GM21423 (cell line): ENCODE measurements at regions not wholly inside any gene's neighbourhood (a gene's known extent, or its start where the extent isn't known, plus 50 kb on each side); places are given as distances from the start of the nearest gene placed in this dataset.
A peak's percentile ranks its signal among the peaks of the same experiment; 100 is the strongest.
"Not testable (repeated sequence)": the region's sequence is repeated elsewhere in the genome, so short reads cannot be mapped to it uniquely, and the experiment has no call there.

Experiments used
- ATAC-seq: cut with Tn5 transposase; IDR thresholded peaks from one replicate; pipeline ENCODE4 v1.9.1; 2021; ENCODE audit warnings: mild to moderate bottlenecking, moderate library complexity; ENCODE audit not compliant: unreplicated experiment

DNA sequence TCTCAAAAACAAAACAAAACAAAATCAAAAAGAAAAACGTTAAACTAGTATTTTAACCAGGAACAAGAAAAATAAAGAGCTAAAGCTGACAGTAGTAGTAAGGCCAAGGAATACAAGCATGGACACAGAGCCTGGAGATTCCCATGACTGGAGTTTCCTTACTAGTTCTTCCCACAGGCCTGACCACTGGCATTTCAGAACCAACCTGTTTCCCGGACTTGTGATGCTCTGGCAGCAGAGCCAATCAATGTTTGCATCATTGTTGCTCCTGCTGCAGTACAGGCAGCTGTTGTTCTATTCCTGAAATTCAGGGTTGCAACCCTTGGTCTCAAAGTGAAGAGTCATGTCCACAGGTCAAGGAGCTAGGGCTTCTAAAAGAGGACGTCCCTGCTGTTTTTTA, 111.3 kb upstream of the WARS2 start:
- ATAC-seq, result no peak

DNA sequence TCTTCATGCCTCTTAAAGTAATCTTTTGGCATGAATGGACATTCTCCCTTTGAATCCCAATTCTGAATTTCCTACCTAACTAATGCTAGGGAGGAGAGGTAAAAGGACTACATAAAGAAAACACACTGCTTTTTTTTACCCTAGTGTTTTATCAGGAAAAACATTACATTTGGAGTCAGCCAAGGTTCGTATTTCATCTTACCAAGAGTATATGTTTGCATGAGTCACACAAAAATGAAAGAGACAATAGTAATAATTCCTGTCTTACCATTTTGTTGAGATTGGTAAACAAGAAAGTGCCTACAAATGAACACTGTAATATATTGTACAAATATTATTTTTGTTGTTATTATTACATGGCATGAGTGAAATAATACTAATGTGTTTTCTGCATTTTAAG, 112.9 kb upstream of the WARS2 start:
- no peak for ATAC-seq

DNA sequence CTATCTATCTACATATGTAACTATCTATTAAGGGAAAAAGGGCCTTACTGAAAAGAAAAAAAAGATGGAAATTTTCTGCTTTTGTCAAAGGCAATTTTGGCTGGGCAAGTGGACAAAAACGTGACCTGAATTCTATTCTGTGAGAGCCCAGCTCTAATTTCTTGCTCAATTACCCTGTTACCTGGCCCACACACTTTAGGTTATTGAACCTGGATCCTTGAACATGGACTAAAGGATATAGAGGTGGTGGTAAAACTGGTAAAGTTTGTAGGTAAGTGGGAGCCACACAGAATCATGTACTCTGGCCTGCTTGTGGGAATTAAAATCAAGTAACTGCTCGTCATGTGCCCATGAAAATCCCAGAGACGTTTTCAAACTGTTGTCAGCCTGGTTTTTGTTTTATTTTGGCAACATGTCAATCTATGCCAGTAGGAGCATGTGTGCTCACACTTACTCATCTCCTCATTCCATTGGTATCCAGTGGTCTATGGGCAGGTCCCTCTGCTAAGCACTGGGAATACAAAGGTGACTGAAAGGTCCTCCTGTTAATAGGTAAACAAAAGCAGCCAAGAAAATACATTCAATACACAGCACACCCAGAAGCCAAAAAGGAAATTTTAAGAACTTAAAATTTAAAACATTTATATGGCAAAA, 113.7 kb upstream of the WARS2 start:
- no peak for ATAC-seq

- not testable (repeated sequence) for ATAC-seq
Observed at GRCh38 chr1:119256089-119256488, 112.5 kb upstream of the HAO2 start.

GRCh38 chr1:119260506-119260905, 108.1 kb upstream of the HAO2 start:
- ATAC-seq, result no peak

- peak; percentile 86 for ATAC-seq
Observed at GRCh38 chr1:119266386-119266785, 102.2 kb upstream of the HAO2 start.

- ATAC-seq, result no peak
Observed at GRCh38 chr1:119266858-119267257, 101.7 kb upstream of the HAO2 start.

GRCh38 chr1:119267288-119267687, 101.3 kb upstream of the HAO2 start:
- ATAC-seq, result not testable (repeated sequence)

DNA sequence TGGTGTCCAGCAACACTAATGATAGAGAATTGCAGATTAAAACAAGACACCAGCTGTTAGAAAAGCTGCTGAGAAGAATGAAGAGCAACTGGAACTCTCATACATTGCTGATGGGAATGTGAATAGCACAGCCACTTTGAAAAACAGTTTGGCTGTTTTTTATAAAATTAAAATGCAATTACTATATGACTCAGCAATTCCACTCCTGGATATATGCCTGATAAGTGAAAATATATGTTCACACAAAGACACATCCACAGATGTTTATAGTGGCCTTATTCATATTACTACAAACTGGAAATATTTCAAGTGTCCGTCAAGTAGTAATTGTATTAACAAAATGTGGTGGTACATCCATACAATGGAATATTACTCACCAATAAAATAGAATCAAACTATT, 99.7 kb upstream of the HAO2 start:
- ATAC-seq, result no peak

GRCh38 chr1:119275145-119276134, 93.1 kb upstream of the HAO2 start:
- ATAC-seq, result no peak

GRCh38 chr1:119276558-119276957, 92.0 kb upstream of the HAO2 start:
- ATAC-seq, result no peak

DNA sequence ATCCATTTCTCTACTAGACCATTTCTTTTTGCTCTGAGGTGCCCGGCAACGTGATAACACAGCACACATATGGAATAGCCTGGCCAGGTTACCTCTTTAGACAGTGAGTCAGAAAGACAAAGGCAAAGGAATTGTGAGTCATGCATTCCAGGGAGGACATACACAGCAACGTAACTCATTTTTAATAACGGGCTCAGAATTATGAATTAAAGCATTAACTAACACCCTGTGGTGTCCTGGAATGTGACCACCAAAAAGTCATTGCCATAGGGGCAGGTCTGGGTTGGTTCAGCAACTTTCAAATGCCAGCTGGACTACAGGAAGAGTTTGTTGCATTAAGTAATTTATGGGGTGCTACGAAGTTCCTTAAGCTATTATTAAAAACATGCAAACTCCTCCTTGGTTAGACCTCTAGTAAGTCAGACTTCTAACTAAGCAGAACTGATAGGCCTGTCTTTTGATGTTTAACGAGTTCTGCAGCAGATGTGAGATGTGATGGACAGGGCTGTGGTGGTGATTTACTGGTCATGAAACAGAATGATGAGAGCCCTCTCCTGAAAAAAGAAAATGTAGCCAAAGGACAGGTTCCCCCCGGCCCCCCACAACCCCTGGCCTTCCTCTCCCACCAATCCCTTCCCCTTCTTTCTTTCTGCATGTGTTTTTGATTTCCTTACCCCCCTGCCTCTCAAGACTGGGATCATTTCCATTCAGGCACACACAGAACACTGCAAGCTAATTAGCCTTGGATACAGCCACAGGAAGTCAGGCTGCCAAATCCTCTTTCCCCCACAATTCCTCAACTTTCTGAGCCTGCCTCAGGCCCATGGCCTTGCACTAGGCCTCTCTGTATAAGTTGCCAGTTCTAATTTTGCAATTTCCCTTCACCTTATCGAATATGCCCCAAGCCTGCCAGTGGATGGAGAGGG, 88.9 kb upstream of the HAO2 start:
- no peak for ATAC-seq

DNA sequence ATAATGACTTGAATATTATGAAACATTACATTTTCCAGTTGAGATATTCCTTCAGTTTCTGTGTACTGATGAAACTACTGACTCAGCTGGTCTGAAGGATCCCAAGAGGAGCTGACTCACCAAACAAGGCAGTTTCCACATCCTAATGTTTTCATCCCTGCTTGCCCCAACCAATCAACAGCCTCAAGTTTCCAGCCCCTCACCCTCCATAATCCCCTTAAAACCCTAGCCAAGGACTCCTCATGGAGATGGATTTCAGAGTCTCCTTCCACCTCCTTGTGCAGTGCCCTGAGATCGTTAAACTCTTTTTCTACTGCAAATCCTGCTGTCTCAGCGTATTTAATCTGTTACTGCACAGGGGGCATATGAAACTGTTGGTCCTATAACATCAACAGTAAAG, 83.1 kb upstream of the HAO2 start:
- ATAC-seq, result no peak

DNA sequence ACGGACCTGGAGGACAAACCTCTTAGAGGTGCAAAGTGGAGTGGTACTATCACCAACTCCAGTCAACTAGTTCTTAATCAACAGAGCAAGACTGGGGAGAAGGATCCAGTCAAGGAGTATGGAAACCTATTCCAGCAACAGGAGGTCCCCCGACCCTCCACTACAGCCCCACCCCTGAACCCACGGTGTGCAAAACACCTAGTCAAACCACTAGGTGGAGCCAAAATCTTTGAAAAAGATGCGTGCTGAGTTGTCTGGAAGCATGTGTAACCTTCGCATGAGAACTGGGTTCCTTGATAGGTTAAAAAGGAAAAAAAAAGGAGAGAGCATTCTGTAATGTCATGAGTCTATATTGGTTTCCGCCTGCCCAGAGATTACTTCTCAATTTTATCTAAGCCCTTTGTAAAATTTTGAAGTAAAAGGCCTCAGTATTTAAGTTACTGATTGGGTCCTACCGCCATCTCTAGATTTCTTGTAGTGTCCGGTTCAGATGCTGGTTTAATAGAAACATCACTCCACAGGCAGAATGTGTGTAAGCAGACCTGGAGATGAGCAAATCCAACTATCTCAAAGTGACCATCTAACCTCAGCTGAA, 81.9 kb upstream of the HAO2 start:
- peak; percentile 76 for ATAC-seq

- ATAC-seq, result no peak
Observed at GRCh38 chr1:119288751-119289150, 79.8 kb upstream of the HAO2 start.

- ATAC-seq, result no peak
Observed at GRCh38 chr1:119290297-119290696, 78.3 kb upstream of the HAO2 start.

DNA sequence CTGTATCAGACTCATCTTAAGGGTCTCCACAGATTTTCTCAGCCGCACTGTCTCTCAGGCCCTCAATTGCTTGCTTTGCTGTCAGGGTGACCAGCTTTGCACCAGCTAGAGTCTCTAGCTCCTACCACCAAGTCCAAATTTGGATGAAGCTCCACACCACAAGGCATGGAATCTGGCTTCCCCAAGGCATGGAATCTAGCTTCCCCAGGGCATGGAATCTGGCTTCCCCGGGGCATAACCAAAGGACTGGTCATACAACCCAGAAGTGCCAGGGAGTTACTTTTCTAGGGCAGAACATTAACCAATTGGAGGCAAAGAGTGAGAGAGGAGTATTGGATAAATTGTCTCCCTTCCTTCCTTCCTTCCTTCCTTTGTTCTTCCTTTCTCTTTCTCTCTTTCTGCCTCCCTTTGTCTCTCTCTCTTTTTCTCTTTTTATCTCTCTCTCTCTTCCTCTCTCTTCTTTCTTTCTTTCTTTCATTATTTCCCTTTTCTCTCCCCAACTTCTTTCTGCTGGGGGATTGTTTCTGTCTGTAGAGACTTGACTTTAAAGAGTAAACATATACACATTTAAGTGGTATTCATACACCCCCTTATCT, 76.9 kb upstream of the HAO2 start:
- no peak for ATAC-seq

DNA sequence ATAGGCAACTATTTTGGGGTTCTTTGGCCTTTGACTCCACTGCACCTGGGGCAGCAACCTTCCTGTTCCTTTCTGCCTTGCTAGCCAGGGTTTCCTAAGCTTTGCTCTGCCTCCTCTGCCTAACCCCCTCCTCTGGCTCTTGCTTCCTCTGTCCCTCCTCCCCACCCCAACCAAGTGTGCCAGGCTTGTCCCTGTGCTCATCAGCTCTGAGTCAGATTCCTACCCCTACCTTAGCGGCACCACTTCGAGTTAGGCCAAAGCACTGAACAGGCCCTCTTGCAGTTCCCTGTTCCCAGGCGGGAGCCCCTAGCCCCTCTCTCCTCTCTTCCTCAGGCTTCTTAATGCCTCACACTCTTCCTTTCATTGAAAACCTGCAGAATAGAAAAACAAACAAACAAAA, 74.8 kb upstream of the HAO2 start:
- ATAC-seq, result no peak

DNA sequence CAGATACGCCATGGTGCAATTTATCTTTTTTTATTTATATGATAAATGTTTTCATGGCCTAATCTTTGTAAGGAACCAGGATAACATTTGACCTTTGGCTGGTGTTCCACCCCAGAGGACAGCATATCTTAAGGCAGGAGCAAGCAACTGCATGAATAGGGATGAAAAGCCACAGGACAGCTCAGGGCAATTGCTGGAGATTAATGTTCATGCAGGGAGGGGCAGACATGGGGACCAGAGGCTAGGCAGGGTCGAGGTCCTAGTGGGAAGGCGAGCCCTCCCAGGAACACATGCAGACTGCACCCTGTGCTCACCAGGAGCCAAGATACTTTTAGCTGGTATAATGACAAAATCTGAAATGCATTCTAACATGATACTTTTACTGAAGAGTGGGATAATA, 74.4 kb upstream of the HAO2 start:
- no peak for ATAC-seq

GRCh38 chr1:119294722-119295121, 73.9 kb upstream of the HAO2 start:
- no peak for ATAC-seq
